ENCODE measurements at regions not wholly inside any gene's neighbourhood (a gene's known extent, or its start where the extent isn't known, plus 50 kb on each side); places are given as distances from the start of the nearest gene placed in this dataset.

GRCh38 chr18:29629493-29630036 lies 1413.0 kb downstream of the DSC3 start:
- TF ChIP-seq PATZ1 (CRISPR knock-in tag; IDR thresholded peaks at IDR 0.05; ENCODE audit: borderline replicate concordance) (no peak), TOX (CRISPR knock-in tag; IDR thresholded peaks at IDR 0.05; ENCODE audit: borderline replicate concordance) (no peak), ZNF565 (CRISPR knock-in tag; conservative IDR thresholded peaks at IDR 0.05; ENCODE audit: low read depth) (no peak), TSHZ2 (CRISPR knock-in tag; IDR thresholded peaks at IDR 0.05) (no peak), CSDC2 (CRISPR knock-in tag; IDR thresholded peaks at IDR 0.05) (no peak), ZC3H10 (CRISPR knock-in tag; IDR thresholded peaks at IDR 0.05) (no peak), CSRNP3 (CRISPR knock-in tag; IDR thresholded peaks at IDR 0.05) (no peak), PPARA (CRISPR knock-in tag; IDR thresholded peaks at IDR 0.05; ENCODE audit: borderline replicate concordance) (no peak), GLIS3 (CRISPR knock-in tag; IDR thresholded peaks at IDR 0.05) (no peak), POU6F1 (CRISPR knock-in tag; IDR thresholded peaks at IDR 0.05; ENCODE audit: borderline replicate concordance, low read depth) (no peak), ZNF70 (CRISPR knock-in tag; IDR thresholded peaks at IDR 0.05) (no peak), OSR1 (CRISPR knock-in tag; IDR thresholded peaks at IDR 0.05) (no peak), ZFP30 (CRISPR knock-in tag; IDR thresholded peaks at IDR 0.05) (no peak), ARNTL (CRISPR knock-in tag; IDR thresholded peaks at IDR 0.05; ENCODE audit: borderline replicate concordance, low read depth) (no peak), CREB5 (CRISPR knock-in tag; IDR thresholded peaks at IDR 0.05; ENCODE audit: low read depth) (no peak)
- no peak for ATAC-seq

GRCh38 chr18:29626094-29626493 lies 1416.4 kb downstream of the DSC3 start:
- no peak for TF ChIP-seq CSDC2 (CRISPR knock-in tag; IDR thresholded peaks at IDR 0.05)
- TF ChIP-seq POU6F1 (CRISPR knock-in tag; IDR thresholded peaks at IDR 0.05; ENCODE audit: borderline replicate concordance, low read depth) = no peak
- no peak for TF ChIP-seq TCF4 (CRISPR knock-in tag; IDR thresholded peaks at IDR 0.05; ENCODE audit: borderline replicate concordance)
- TF ChIP-seq ISL1 (CRISPR knock-in tag; IDR thresholded peaks at IDR 0.05) = no peak
- TF ChIP-seq RARB (CRISPR knock-in tag; IDR thresholded peaks at IDR 0.05) = no peak
- no peak for TF ChIP-seq ZNF565 (CRISPR knock-in tag; conservative IDR thresholded peaks at IDR 0.05; ENCODE audit: low read depth)
- TF ChIP-seq TSHZ2 (CRISPR knock-in tag; IDR thresholded peaks at IDR 0.05) = no peak
- TF ChIP-seq ZFP3 (CRISPR knock-in tag; IDR thresholded peaks at IDR 0.05) = no peak
- TF ChIP-seq TOX (CRISPR knock-in tag; IDR thresholded peaks at IDR 0.05; ENCODE audit: borderline replicate concordance) = no peak
- TF ChIP-seq CREB5 (CRISPR knock-in tag; IDR thresholded peaks at IDR 0.05; ENCODE audit: low read depth) = no peak
- TF ChIP-seq PPARA (CRISPR knock-in tag; IDR thresholded peaks at IDR 0.05; ENCODE audit: borderline replicate concordance) = no peak
- no peak for TF ChIP-seq ZFP30 (CRISPR knock-in tag; IDR thresholded peaks at IDR 0.05)
- ATAC-seq = no peak

All from SK-N-SH treated with all-trans-retinoic acid at 6 μM for 48 hours (cell line).